Activated T-cell treated with anti-CD3 and anti-CD28 coated beads, Interleukin-2, amount 50 U/mL, for 72 hours (primary cell): ENCODE measurements at regions not wholly inside any gene's neighbourhood (a gene's known extent, or its start where the extent isn't known, plus 50 kb on each side); places are given as distances from the start of the nearest gene placed in this dataset.
"Not testable (repeated sequence)": the region's sequence is repeated elsewhere in the genome, so short reads cannot be mapped to it uniquely, and the experiment has no call there.

Experiments used
- ATAC-seq, 2 donors: fragments of 150-1000 bp; cut with Tn5 transposase; replicated peaks in 1 of 2; 2 replicates each; pipeline ENCODE4 v1.10.0; 2021; ENCODE audit warnings: moderate library complexity in 2 of 2, mild to moderate bottlenecking in 1 of 2
- DNase-seq, 2 donors: peaks; one replicate each; pipeline ENCODE4 v3.0.0; 2021 to 2022; ENCODE audit warnings: mixed read lengths in 1 of 2
- H3K27ac Mint-ChIP-seq: one replicate; pipeline ENCODE4 v1.8.0; 2022; ENCODE audit warnings: mild to moderate bottlenecking, moderate library complexity, mixed read lengths
- H3K27me3 Mint-ChIP-seq: one replicate; pipeline ENCODE4 v1.8.0; 2022; ENCODE audit warnings: low read depth, mixed read lengths
- H3K36me3 Mint-ChIP-seq, 2 donors: one replicate each; pipeline ENCODE4 v1.8.0; 2022; ENCODE audit warnings: mixed read lengths in 2 of 2, mild to moderate bottlenecking in 1 of 2; ENCODE audit not compliant: insufficient read depth in 2 of 2
- H3K4me1 Mint-ChIP-seq: one replicate; pipeline ENCODE4 v1.8.0; 2022; ENCODE audit warnings: low read depth, mixed read lengths
- H3K4me3 Mint-ChIP-seq, 2 donors: one replicate each; pipeline ENCODE4 v1.8.0; 2022; ENCODE audit warnings: mild to moderate bottlenecking in 2 of 2, mixed read lengths in 2 of 2, moderate library complexity in 2 of 2
- H3K9me3 Mint-ChIP-seq, 2 donors: one replicate each; pipeline ENCODE4 v1.8.0; 2022; ENCODE audit warnings: mixed read lengths in 2 of 2

- ATAC-seq (no peak), DNase-seq (no peak)
- H3K36me3 Mint-ChIP-seq: no peaks in the 10 kb centered on the region
- H3K4me1 Mint-ChIP-seq: no peaks in the 10 kb centered on the region
- H3K4me3 Mint-ChIP-seq: no peak overlapping the region
- peaks cover 6% of the 10 kb centered on the region for H3K27me3 Mint-ChIP-seq
- H3K27ac Mint-ChIP-seq: no peak overlapping the region
- H3K9me3 Mint-ChIP-seq: peaks cover 2 to 5% of the 10 kb centered on the region in 2 donors
Measured at GRCh38 chr1:223046011-223046410, 97.0 kb downstream of the TLR5 start.

DNA sequence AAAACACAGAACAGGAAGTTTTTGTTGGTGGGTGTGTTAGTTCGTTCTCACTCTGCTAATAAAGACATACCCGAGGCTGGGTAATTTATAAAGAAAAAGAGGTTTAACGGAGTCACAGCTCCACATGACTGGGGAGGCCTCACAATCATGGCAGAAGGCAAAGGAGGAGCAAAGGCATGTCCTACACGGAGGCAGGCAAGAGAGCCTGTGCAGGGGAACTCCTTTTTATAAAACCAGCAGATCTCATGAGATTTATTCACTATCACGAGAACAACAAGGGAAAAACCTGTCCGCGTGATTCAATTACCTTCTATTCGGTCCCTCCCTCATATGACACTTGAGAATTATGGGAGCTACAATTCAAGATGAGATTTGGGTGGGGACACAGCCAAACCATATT, 96.6 kb downstream of the TLR5 start:
- H3K9me3 Mint-ChIP-seq, H3K4me1 Mint-ChIP-seq, H3K27ac Mint-ChIP-seq, ATAC-seq, H3K27me3 Mint-ChIP-seq, H3K4me3 Mint-ChIP-seq, H3K36me3 Mint-ChIP-seq, DNase-seq: not testable (repeated sequence)

- Mint-ChIP-seq H3K27me3 (peaks cover 6% of the 10 kb centered on the region), H3K9me3 (peaks cover 2 to 5% of the 10 kb centered on the region in 2 donors), H3K4me3 (no peak overlapping the region), H3K27ac (no peak overlapping the region), H3K36me3 (no peaks in the 10 kb centered on the region), H3K4me1 (no peaks in the 10 kb centered on the region)
- ATAC-seq (no peak), DNase-seq (no peak)
Measured at GRCh38 chr1:223048026-223048425, 95.0 kb downstream of the TLR5 start.

GRCh38 chr1:223052462-223052861, 90.6 kb downstream of the TLR5 start:
- no peaks in the 10 kb centered on the region for H3K27me3 Mint-ChIP-seq
- H3K9me3 Mint-ChIP-seq: no peaks in the 10 kb centered on the region
- H3K36me3 Mint-ChIP-seq: no peaks in the 10 kb centered on the region
- no peak overlapping the region for H3K4me3 Mint-ChIP-seq
- H3K4me1 Mint-ChIP-seq: no peaks in the 10 kb centered on the region
- DNase-seq: no peak
- no peak for ATAC-seq
- no peak overlapping the region for H3K27ac Mint-ChIP-seq

- Mint-ChIP-seq H3K4me1 (no peaks in the 10 kb centered on the region), H3K9me3 (no peaks in the 10 kb centered on the region), H3K27ac (no peak overlapping the region), H3K27me3 (no peaks in the 10 kb centered on the region), H3K4me3 (no peak overlapping the region), H3K36me3 (no peaks in the 10 kb centered on the region)
- no peak for ATAC-seq
- DNase-seq: no peak
Measured at GRCh38 chr1:223052931-223053330, 90.1 kb downstream of the TLR5 start.

DNA sequence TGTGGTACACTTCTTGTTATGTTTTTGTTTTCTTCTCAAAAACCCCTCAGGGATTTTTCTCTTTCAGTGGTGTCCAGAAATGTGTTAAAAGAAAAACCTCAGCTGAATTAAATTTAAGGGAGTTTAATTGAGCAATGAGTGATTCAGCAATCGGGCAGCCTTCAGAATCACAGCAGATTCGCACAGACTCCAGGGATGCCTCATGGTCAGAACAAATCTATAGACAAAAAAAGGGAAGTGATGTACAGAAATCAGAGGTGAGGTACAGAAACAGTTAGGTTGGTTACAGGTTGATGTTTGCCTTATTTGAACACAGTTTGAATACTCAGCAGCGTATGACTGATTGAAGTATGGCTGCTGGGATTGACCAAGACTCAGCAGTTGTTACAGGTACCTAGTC, 86.2 kb downstream of the TLR5 start:
- no peak overlapping the region for H3K4me3 Mint-ChIP-seq
- ATAC-seq (no peak), DNase-seq (no peak)
- no peaks in the 10 kb centered on the region for H3K9me3 Mint-ChIP-seq
- no peaks in the 10 kb centered on the region for H3K36me3 Mint-ChIP-seq
- H3K4me1 Mint-ChIP-seq: no peaks in the 10 kb centered on the region
- no peak overlapping the region for H3K27ac Mint-ChIP-seq
- peaks cover 10% of the 10 kb centered on the region for H3K27me3 Mint-ChIP-seq

- Mint-ChIP-seq H3K4me1 (no peaks in the 10 kb centered on the region), H3K36me3 (no peaks in the 10 kb centered on the region), H3K9me3 (no peaks in the 10 kb centered on the region), H3K27ac (no peak overlapping the region), H3K27me3 (peaks cover 10% of the 10 kb centered on the region), H3K4me3 (no peak overlapping the region)
- no peak for DNase-seq
- ATAC-seq: no peak
Measured at GRCh38 chr1:223057569-223058093, 85.4 kb downstream of the TLR5 start.
